H9 (cell line): ENCODE measurements at regions not wholly inside any gene's neighbourhood (a gene's known extent, or its start where the extent isn't known, plus 50 kb on each side); places are given as distances from the start of the nearest gene placed in this dataset.

Source experiments
- DNase-seq: peaks from one replicate; pipeline ENCODE4 v3.0.0-alpha.2; 2017
- H2AFZ ChIP-seq: one replicate; pipeline ENCODE4 v1.6.1; 2013; ENCODE audit warnings: mild to moderate bottlenecking, low read length, control low read depth, moderate library complexity
- H2AK5ac ChIP-seq: 2 replicates; pipeline ENCODE4 v1.6.1; 2013; ENCODE audit warnings: low read length, control low read depth, mixed read lengths; ENCODE audit not compliant: insufficient read length
- H2BK120ac ChIP-seq: one replicate; pipeline ENCODE4 v1.6.1; 2013; ENCODE audit warnings: low read depth, mild to moderate bottlenecking, low read length, control low read depth, inconsistent platforms; ENCODE audit not compliant: poor library complexity, severe bottlenecking
- H2BK12ac ChIP-seq: 2 replicates; pipeline ENCODE4 v1.6.1; 2013; ENCODE audit warnings: low read length, control low read depth, mixed read lengths, low read depth; ENCODE audit not compliant: insufficient read length
- H2BK15ac ChIP-seq: 2 replicates; pipeline ENCODE4 v1.6.1; 2013; ENCODE audit warnings: low read depth, low read length, control low read depth
- H2BK20ac ChIP-seq: one replicate; pipeline ENCODE4 v1.6.1; 2013; ENCODE audit warnings: low read depth, mild to moderate bottlenecking, low read length, control low read depth, inconsistent platforms; ENCODE audit not compliant: poor library complexity, severe bottlenecking
- H2BK5ac ChIP-seq: 2 replicates; pipeline ENCODE4 v1.6.1; 2013; ENCODE audit warnings: low read length, control low read depth, mixed read lengths; ENCODE audit not compliant: insufficient read length
- H3K14ac ChIP-seq: 2 replicates; pipeline ENCODE4 v1.6.1; 2013; ENCODE audit warnings: low read length, control low read depth; ENCODE audit not compliant: insufficient read depth
- H3K18ac ChIP-seq: 2 replicates; pipeline ENCODE4 v1.6.1; 2013; ENCODE audit warnings: low read depth, mild to moderate bottlenecking, mixed read lengths, low read length, control low read depth; ENCODE audit not compliant: insufficient read length
- H3K23ac ChIP-seq: 2 replicates; pipeline ENCODE4 v1.6.1; 2013; ENCODE audit warnings: low read length, control low read depth, mixed read lengths, low read depth; ENCODE audit not compliant: insufficient read length
- H3K23me2 ChIP-seq: 2 replicates; pipeline ENCODE4 v1.6.1; 2013; ENCODE audit warnings: low read depth, mild to moderate bottlenecking, mixed read lengths, low read length, control low read depth; ENCODE audit not compliant: insufficient read length, poor library complexity, severe bottlenecking
- H3K27ac ChIP-seq: 2 replicates; pipeline ENCODE4 v1.5.1; 2013; ENCODE audit warnings: low read length, control low read depth, mixed read lengths, low read depth; ENCODE audit not compliant: insufficient read length
- H3K27me3 ChIP-seq: 2 replicates; pipeline ENCODE4 v1.6.1; 2013; ENCODE audit warnings: low read length, control low read depth, inconsistent platforms; ENCODE audit not compliant: insufficient read depth
- H3K4ac ChIP-seq: 2 replicates; pipeline ENCODE4 v1.6.1; 2013; ENCODE audit warnings: low read depth, mild to moderate bottlenecking, control low read depth, inconsistent platforms, low read length, moderate library complexity
- H3K4me1 ChIP-seq: 2 replicates; pipeline ENCODE4 v1.6.1; 2013; ENCODE audit warnings: low read length, control low read depth, inconsistent platforms; ENCODE audit not compliant: insufficient read depth
- H3K4me2 ChIP-seq: 2 replicates; pipeline ENCODE4 v1.6.1; 2013; ENCODE audit warnings: low read length, control low read depth, mixed read lengths; ENCODE audit not compliant: insufficient read length, insufficient read depth
- H3K56ac ChIP-seq: 2 replicates; pipeline ENCODE4 v1.6.1; 2013; ENCODE audit warnings: low read depth, mild to moderate bottlenecking, mixed read lengths, low read length, control low read depth; ENCODE audit not compliant: insufficient read length
- H3K79me1 ChIP-seq: 2 replicates; pipeline ENCODE4 v1.6.1; 2013; ENCODE audit warnings: low read depth, mild to moderate bottlenecking, moderate library complexity, low read length, control low read depth, inconsistent platforms; ENCODE audit not compliant: insufficient read depth, poor library complexity, severe bottlenecking
- H3K79me2 ChIP-seq: 2 replicates; pipeline ENCODE4 v1.6.1; 2013; ENCODE audit warnings: low read length, control low read depth, inconsistent platforms; ENCODE audit not compliant: insufficient read depth
- H3K9ac ChIP-seq: 2 replicates; pipeline ENCODE4 v1.6.1; 2013; ENCODE audit warnings: low read length, control low read depth, mixed read lengths; ENCODE audit not compliant: insufficient read length; ENCODE audit errors: extremely low read depth
- H3K9me3 ChIP-seq: one replicate; pipeline ENCODE4 v1.6.1; 2013; ENCODE audit warnings: low read depth, low read length, inconsistent platforms; ENCODE audit not compliant: control insufficient read depth
- H3T11ph ChIP-seq: one replicate; pipeline ENCODE4 v1.6.1; 2013; ENCODE audit warnings: mild to moderate bottlenecking, low read length, control low read depth, inconsistent platforms
- H4K20me1 ChIP-seq: one replicate; pipeline ENCODE4 v1.6.1; 2013; ENCODE audit not compliant: control insufficient read depth, insufficient read length, insufficient read depth
- H4K5ac ChIP-seq: 2 replicates; pipeline ENCODE4 v1.6.1; 2013; ENCODE audit warnings: low read depth, mild to moderate bottlenecking, mixed read lengths, low read length, control low read depth; ENCODE audit not compliant: insufficient read length
- H4K8ac ChIP-seq: replicated peaks from 2 replicates; pipeline ENCODE4 v1.6.1; 2013; ENCODE audit warnings: low read length, control low read depth, mixed read lengths, low read depth; ENCODE audit not compliant: insufficient read length
- H4K91ac ChIP-seq: 2 replicates; pipeline ENCODE4 v1.6.1; 2013; ENCODE audit warnings: low read depth, mild to moderate bottlenecking, moderate library complexity, mixed read lengths, low read length, control low read depth; ENCODE audit not compliant: insufficient read length
- H3K27ac Mint-ChIP-seq, 3 experiments: 2 replicates in 2 of 3; 3 replicates in 1 of 3; pipeline ENCODE4 v1.8.0; 2020 to 2021; ENCODE audit warnings: mixed read lengths in 3 of 3, mild to moderate bottlenecking in 1 of 3, moderate library complexity in 1 of 3
- H3K27me3 Mint-ChIP-seq: 2 replicates; pipeline ENCODE4 v1.8.0; 2021; ENCODE audit warnings: low read depth, mild to moderate bottlenecking, moderate library complexity, mixed read lengths
- H3K36me3 Mint-ChIP-seq, 3 experiments: 2 replicates in 2 of 3; 3 replicates in 1 of 3; pipeline ENCODE4 v1.8.0; 2020 to 2021; ENCODE audit warnings: low read depth in 3 of 3, mixed read lengths in 3 of 3; ENCODE audit not compliant: insufficient read depth in 1 of 3
- H3K4me1 Mint-ChIP-seq, 2 experiments: 2 replicates each; pipeline ENCODE4 v1.8.0; 2020; ENCODE audit warnings: mixed read lengths in 2 of 2
- H3K4me3 Mint-ChIP-seq, 2 experiments: 2 replicates in 1 of 2; 3 replicates in 1 of 2; pipeline ENCODE4 v1.8.0; 2020 to 2021; ENCODE audit warnings: mild to moderate bottlenecking in 2 of 2, mixed read lengths in 2 of 2, moderate library complexity in 1 of 2
- H3K9me3 Mint-ChIP-seq, 2 experiments: 2 replicates in 1 of 2; 3 replicates in 1 of 2; pipeline ENCODE4 v1.8.0; 2020; ENCODE audit warnings: mild to moderate bottlenecking in 2 of 2, mixed read lengths in 2 of 2, moderate library complexity in 1 of 2
- CTCF ChIP-seq: fragments of 200-600 bp; sonication (generic); conservative IDR thresholded peaks from 3 replicates; pipeline ENCODE4 v1.8.0; 2021; ENCODE audit warnings: antibody characterized with exemption, mild to moderate bottlenecking
- WGBS: extraction: QIAGEN DNeasy Blood & Tissue Kit; methylation state at CpG from one replicate; pipeline ENCODE4 v1.1.7; 2013; ENCODE audit warnings: missing lambda C conversion rate, low lambda C conversion rate, mixed read lengths; ENCODE audit not compliant: insufficient read length; ENCODE audit errors: extremely low coverage; 5-methylcytosine and 5-hydroxymethylcytosine counted together

DNA sequence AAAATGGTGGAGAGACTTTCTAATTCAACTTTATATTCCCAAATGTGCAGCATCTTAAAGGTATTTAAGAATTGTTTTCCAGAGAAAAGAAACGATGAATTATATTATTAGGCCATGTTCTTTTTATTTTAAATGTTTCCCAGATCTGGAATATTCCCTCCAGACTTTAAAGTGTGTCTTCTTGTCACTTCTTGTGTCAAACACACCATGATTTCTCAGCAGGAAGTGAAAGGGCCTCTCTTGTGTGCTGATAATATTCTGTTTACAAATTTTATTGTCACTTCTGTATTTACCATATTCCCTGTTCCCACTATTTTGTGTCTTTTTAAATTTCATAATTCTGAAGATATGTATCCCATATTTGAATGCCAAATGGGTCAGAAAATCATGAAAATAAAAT, 455.0 kb upstream of the FLRT2 start:
- H2BK5ac ChIP-seq = no peak overlapping the region
- no peak for TF ChIP-seq CTCF

More for the DNA sequence above, 455.0 kb upstream of the FLRT2 start:
- no peak overlapping the region for H3K18ac ChIP-seq
- H4K5ac ChIP-seq = no peak overlapping the region
- Mint-ChIP-seq H3K9me3 (no peaks in the 10 kb centered on the region), H3K4me3 (no peak overlapping the region), H3K27ac (no peak overlapping the region), H3K4me1 (no peaks in the 10 kb centered on the region), H3K27me3 (no peaks in the 10 kb centered on the region), H3K36me3 (no peaks in the 10 kb centered on the region)
- no peak overlapping the region for H3K14ac ChIP-seq
- no peaks in the 10 kb centered on the region for H4K20me1 ChIP-seq
- no peak for DNase-seq
- H4K91ac ChIP-seq = no peak overlapping the region
- no peak overlapping the region for H3K4ac ChIP-seq
- H3K56ac ChIP-seq = no peak overlapping the region
- H4K8ac ChIP-seq = no peak overlapping the region
- no peak overlapping the region for H3K9ac ChIP-seq
- H2AFZ ChIP-seq = no peak overlapping the region
- no peaks in the 10 kb centered on the region for H3K9me3 ChIP-seq
- H2BK12ac ChIP-seq = no peak overlapping the region
- H2AK5ac ChIP-seq = no peak overlapping the region
- H3T11ph ChIP-seq = no peak overlapping the region
- H2BK120ac ChIP-seq = no peak overlapping the region
- H2BK20ac ChIP-seq = no peak overlapping the region
- no peaks in the 10 kb centered on the region for H3K23me2 ChIP-seq
- H2BK15ac ChIP-seq = no peak overlapping the region
- H3K79me1 ChIP-seq = no peaks in the 10 kb centered on the region
- no peak overlapping the region for H3K27ac ChIP-seq
- no peak overlapping the region for H3K4me2 ChIP-seq
- no peaks in the 10 kb centered on the region for H3K27me3 ChIP-seq
- no peak overlapping the region for H3K23ac ChIP-seq
- WGBS = no CpG with 5 or more reads among the region's 1 CpG
- H3K4me1 ChIP-seq = no peaks in the 10 kb centered on the region
- H3K79me2 ChIP-seq = no peaks in the 10 kb centered on the region
